ENCODE measurements at regions not wholly inside any gene's neighbourhood (a gene's known extent, or its start where the extent isn't known, plus 50 kb on each side); places are given as distances from the start of the nearest gene placed in this dataset.
A peak's percentile ranks its signal among the peaks of the same experiment; 100 is the strongest.

DNA sequence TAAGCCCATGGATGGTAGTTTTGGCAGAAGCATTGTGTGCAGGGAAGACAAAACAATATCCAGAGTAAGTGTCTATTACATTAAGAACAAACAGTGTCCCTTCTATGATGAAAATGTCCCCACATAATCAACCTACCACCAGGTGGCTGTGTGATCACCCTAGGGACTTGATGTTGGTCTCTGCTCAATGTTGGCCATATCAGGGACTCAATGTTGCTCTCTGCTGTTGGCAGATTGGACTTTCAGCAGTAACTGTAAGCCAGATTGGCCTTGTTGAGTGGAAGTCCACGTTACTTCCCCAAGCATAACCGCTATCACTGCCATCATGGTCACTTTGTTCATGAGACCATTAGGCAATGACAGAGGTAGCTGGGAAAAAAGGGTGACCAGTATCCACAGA, 52.8 kb upstream of the PRSS3 start:
- 92% methylated on average over 2 of the region's 2 CpGs for WGBS (ENCODE audit: insufficient coverage, low coverage, low lambda C conversion rate, missing lambda C conversion rate)
- ATAC-seq (peak in 3 of 4 donors; percentile 34 to 40 (median 35)), DNase-seq (no peak)
- Histone ChIP-seq H3K4me1 (peaks cover 0 to 9% (median 0%) of the 10 kb centered on the region in 4 donors), H3K4me3 (no peak overlapping the region), H3K36me3 (no peaks in the 10 kb centered on the region), H3K27ac (no peak overlapping the region), H3K27me3 (no peaks in the 10 kb centered on the region), H3K9me3 (no peaks in the 10 kb centered on the region)
- TF ChIP-seq, protein P1, sequence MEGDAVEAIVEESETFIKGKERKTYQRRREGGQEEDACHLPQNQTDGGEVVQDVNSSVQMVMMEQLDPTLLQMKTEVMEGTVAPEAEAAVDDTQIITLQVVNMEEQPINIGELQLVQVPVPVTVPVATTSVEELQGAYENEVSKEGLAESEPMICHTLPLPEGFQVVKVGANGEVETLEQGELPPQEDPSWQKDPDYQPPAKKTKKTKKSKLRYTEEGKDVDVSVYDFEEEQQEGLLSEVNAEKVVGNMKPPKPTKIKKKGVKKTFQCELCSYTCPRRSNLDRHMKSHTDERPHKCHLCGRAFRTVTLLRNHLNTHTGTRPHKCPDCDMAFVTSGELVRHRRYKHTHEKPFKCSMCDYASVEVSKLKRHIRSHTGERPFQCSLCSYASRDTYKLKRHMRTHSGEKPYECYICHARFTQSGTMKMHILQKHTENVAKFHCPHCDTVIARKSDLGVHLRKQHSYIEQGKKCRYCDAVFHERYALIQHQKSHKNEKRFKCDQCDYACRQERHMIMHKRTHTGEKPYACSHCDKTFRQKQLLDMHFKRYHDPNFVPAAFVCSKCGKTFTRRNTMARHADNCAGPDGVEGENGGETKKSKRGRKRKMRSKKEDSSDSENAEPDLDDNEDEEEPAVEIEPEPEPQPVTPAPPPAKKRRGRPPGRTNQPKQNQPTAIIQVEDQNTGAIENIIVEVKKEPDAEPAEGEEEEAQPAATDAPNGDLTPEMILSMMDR (IDR thresholded peaks at IDR 0.05), result peak in 3 of 4 donors; percentile 12 to 29 (median 22)
- no peak for TF ChIP-seq POLR2A (IDR thresholded peaks at IDR 0.05)
- intact Hi-C loops (cut with DNase I), result no loop called here

Small RNA genes lying in the stretch of these regions (small RNA-seq; reads per million reads assigned to genes)
- gene TRBV22OR9-2 (0 reads per million in 2 experiments), gene TRBV26OR9-2 (0 reads per million in 2 experiments)

All from right lobe of liver (tissue), 6 donors.